Posterior cingulate gyrus (tissue), 11 donors: ENCODE measurements at regions not wholly inside any gene's neighbourhood (a gene's known extent, or its start where the extent isn't known, plus 50 kb on each side); places are given as distances from the start of the nearest gene placed in this dataset.
"Not testable (repeated sequence)": the region's sequence is repeated elsewhere in the genome, so short reads cannot be mapped to it uniquely, and the experiment has no call there.

Source experiments
- DNase-seq, 10 donors: peaks; one replicate each; pipeline versions ENCODE4 v3.0.0 to v3.0.0-alpha.2; 2020 to 2021; ENCODE audit warnings: mixed read lengths in 3 of 10
- intact Hi-C: fragments of 100-400 bp; cut with DNase I; formaldehyde crosslinking; loops from one replicate; pipeline ENCODE4 v1.15.1; 2023

- DNase-seq = peak in 3 of 10 donors; percentile 8 to 58 (median 19)
- intact Hi-C loops = no loop called here
Observed at GRCh38 chr6:94270091-94270948, 851.0 kb upstream of the EPHA7 start.

GRCh38 chr6:94269256-94269655 lies 849.9 kb upstream of the EPHA7 start:
- no peak for DNase-seq
- intact Hi-C loops = no loop called here

- intact Hi-C loops = no loop called here
- no peak for DNase-seq
Observed at GRCh38 chr6:94260765-94261164, 841.4 kb upstream of the EPHA7 start.

- intact Hi-C loops = loop anchor here (10.0 kb wide), 1 partner anchor 830 kb away; no protein-coding TSS in a partner anchor
- DNase-seq = no peak
Observed at GRCh38 chr6:94254689-94255088, 835.3 kb upstream of the EPHA7 start.

GRCh38 chr6:94251878-94252277 lies 832.5 kb upstream of the EPHA7 start:
- DNase-seq = no peak
- intact Hi-C loops = loop anchor here (10.0 kb wide), 1 partner anchor 827 kb away; no protein-coding TSS in a partner anchor

- no peak for DNase-seq
- intact Hi-C loops = no loop called here
Observed at GRCh38 chr6:94245395-94245794, 826.0 kb upstream of the EPHA7 start.

GRCh38 chr6:94238868-94239267 lies 819.5 kb upstream of the EPHA7 start:
- intact Hi-C loops = no loop called here
- peak in 2 of 10 donors; percentile 18 to 25 for DNase-seq

GRCh38 chr6:94227741-94228140 lies 808.4 kb upstream of the EPHA7 start:
- intact Hi-C loops = no loop called here
- no peak for DNase-seq

GRCh38 chr6:94217836-94218235 lies 798.5 kb upstream of the EPHA7 start:
- intact Hi-C loops = no loop called here
- DNase-seq = no peak

GRCh38 chr6:94215552-94215951 lies 796.2 kb upstream of the EPHA7 start:
- intact Hi-C loops = no loop called here
- no peak for DNase-seq

- intact Hi-C loops = no loop called here
- no peak for DNase-seq
Observed at GRCh38 chr6:94213226-94213625, 793.9 kb upstream of the EPHA7 start.

GRCh38 chr6:94196891-94197290 lies 777.5 kb upstream of the EPHA7 start:
- intact Hi-C loops = no loop called here
- peak in 8 of 10 donors; percentile 9 to 92 (median 51) for DNase-seq

- no peak for DNase-seq
- intact Hi-C loops = no loop called here
Observed at GRCh38 chr6:94190030-94190429, 770.7 kb upstream of the EPHA7 start.

- intact Hi-C loops = no loop called here
- peak in 2 of 10 donors; percentile 51 to 62 for DNase-seq
Observed at GRCh38 chr6:94184666-94185464, 765.5 kb upstream of the EPHA7 start.

GRCh38 chr6:94177429-94177828 lies 758.1 kb upstream of the EPHA7 start:
- no peak for DNase-seq
- intact Hi-C loops = no loop called here

- intact Hi-C loops = no loop called here
- DNase-seq = no peak
Observed at GRCh38 chr6:94175465-94175864, 756.1 kb upstream of the EPHA7 start.

GRCh38 chr6:94163877-94164276 lies 744.5 kb upstream of the EPHA7 start:
- no peak for DNase-seq
- intact Hi-C loops = no loop called here

- DNase-seq = no peak
- intact Hi-C loops = no loop called here
Observed at GRCh38 chr6:94150886-94151285, 731.5 kb upstream of the EPHA7 start.

- intact Hi-C loops = no loop called here
- DNase-seq = no peak
Observed at GRCh38 chr6:94144807-94145206, 725.4 kb upstream of the EPHA7 start.

GRCh38 chr6:94137178-94137577 lies 717.8 kb upstream of the EPHA7 start:
- intact Hi-C loops, DNase-seq: not testable (repeated sequence)

GRCh38 chr6:94133106-94133505 lies 713.7 kb upstream of the EPHA7 start:
- intact Hi-C loops = no loop called here
- DNase-seq = no peak

- intact Hi-C loops = no loop called here
- no peak for DNase-seq
Observed at GRCh38 chr6:94131271-94131670, 711.9 kb upstream of the EPHA7 start.
